ENCODE measurements at regions not wholly inside any gene's neighbourhood (a gene's known extent, or its start where the extent isn't known, plus 50 kb on each side); places are given as distances from the start of the nearest gene placed in this dataset.

- no peak for DNase-seq (ENCODE audit: low spot score)
- in situ Hi-C loops (cut with HindIII; ENCODE audit: low sequenced_read_pairs) = no loop called here
Measured at GRCh38 chr16:60748366-60748765, 1287.9 kb downstream of the CDH8 start.

- no peak for DNase-seq (ENCODE audit: low spot score)
- in situ Hi-C loops (cut with HindIII; ENCODE audit: low sequenced_read_pairs) = no loop called here
Measured at GRCh38 chr16:60744198-60744597, 1292.0 kb downstream of the CDH8 start.

- DNase-seq (ENCODE audit: low spot score) = peak; percentile 2
- in situ Hi-C loops (cut with HindIII; ENCODE audit: low sequenced_read_pairs) = no loop called here
Measured at GRCh38 chr16:60741810-60742209, 1294.4 kb downstream of the CDH8 start.

GRCh38 chr16:60739737-60740683 is 1296.2 kb downstream of the CDH8 start:
- no peak for DNase-seq (ENCODE audit: low spot score)
- in situ Hi-C loops (cut with HindIII; ENCODE audit: low sequenced_read_pairs) = no loop called here

DNA sequence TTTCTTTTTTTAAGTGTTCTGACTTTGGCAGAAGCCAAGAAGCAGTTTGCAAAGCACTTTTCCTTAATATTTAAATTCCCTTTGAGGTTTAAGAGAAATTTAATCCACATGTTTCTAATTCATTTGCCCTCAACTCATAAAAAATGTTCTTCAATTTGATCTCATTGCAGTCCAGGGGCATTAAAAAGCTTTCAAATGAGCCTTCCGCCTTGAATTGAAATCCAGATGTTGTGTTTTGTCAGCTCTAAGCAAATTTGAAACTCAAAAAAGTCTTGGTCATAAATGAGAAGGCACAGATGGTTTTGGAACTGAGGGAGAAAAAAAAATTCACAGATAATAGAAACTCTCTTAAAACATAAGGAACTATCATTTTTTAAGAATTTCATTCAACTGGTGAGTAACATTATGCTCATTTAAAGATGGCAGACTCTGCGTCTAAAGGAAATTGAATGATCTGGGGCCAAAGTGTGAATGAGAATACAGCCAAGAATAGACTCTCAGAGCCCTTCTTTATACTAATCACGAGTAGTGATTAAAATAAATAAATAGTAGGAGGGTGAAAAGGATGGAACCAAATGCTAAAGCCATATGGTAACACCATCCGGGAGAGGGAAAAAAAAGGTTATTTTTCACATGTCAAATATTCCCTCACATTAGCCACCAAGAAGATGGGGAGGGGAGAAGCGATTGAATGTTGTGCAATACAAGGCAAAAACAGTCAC is 1304.7 kb downstream of the CDH8 start:
- no peak for DNase-seq (ENCODE audit: low spot score)
- in situ Hi-C loops (cut with HindIII; ENCODE audit: low sequenced_read_pairs) = no loop called here

- in situ Hi-C loops (cut with HindIII; ENCODE audit: low sequenced_read_pairs) = no loop called here
- DNase-seq (ENCODE audit: low spot score) = no peak
Measured at GRCh38 chr16:60729051-60729450, 1307.2 kb downstream of the CDH8 start.

- no peak for DNase-seq (ENCODE audit: low spot score)
- in situ Hi-C loops (cut with HindIII; ENCODE audit: low sequenced_read_pairs) = no loop called here
Measured at GRCh38 chr16:60727851-60728250, 1308.4 kb downstream of the CDH8 start.

DNA sequence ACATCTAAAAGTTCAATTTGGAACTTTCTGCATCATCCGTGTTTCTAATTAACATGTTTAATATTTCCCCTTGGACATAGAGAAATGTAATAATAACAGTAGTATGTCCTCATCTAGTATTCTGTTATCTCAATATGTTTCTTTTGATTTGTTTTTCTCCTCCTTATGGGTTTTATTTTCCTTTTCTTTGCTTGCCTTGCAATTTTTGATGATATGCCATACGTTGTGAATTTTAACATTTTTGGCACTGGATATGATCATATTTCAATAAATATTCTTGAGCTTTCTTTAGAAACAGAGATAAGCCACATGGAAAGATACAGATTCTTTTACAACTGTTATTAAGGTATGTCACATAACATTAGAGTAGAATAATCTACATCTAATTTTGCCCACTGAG is 1316.2 kb downstream of the CDH8 start:
- in situ Hi-C loops (cut with HindIII; ENCODE audit: low sequenced_read_pairs) = no loop called here
- no peak for DNase-seq (ENCODE audit: low spot score)

DNA sequence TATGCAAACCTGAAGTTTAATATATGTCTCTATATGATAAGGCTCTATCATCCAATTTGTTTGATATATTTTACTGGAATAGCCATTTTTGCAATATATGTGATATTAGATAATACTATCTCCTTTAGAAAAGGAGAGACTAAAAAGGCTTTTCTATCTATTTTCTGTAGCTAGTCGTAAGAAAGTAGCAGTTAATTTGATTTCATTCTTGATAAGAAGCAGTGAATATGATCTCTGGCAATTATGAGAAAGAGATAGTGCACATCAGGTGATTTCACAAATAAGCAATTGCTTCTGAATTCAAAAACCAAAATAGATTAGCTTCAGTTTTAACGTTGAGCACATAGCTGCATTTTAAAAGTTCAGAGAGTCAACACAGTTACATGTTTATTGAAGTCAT is 1318.4 kb downstream of the CDH8 start:
- no peak for DNase-seq (ENCODE audit: low spot score)
- in situ Hi-C loops (cut with HindIII; ENCODE audit: low sequenced_read_pairs) = no loop called here

DNA sequence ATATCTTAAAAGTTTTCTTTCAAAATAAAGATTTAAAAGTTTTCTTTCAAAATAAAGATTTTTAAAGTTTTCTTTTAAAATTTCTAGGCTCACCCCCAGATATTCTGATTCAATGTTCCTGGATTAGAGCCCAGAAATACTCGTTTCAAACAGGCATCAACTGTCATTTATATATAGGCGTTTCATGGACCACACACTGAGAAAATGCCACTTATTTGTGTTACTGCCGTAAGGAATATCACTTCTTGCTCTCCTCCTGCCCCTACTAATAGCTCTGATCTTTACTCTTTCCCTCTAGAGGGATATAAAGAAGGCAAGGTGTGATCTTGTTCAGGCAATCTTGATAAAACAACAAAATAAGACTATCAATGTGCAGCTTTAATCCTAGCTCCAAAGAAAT is 1324.1 kb downstream of the CDH8 start:
- DNase-seq (ENCODE audit: low spot score) = no peak
- in situ Hi-C loops (cut with HindIII; ENCODE audit: low sequenced_read_pairs) = no loop called here

DNA sequence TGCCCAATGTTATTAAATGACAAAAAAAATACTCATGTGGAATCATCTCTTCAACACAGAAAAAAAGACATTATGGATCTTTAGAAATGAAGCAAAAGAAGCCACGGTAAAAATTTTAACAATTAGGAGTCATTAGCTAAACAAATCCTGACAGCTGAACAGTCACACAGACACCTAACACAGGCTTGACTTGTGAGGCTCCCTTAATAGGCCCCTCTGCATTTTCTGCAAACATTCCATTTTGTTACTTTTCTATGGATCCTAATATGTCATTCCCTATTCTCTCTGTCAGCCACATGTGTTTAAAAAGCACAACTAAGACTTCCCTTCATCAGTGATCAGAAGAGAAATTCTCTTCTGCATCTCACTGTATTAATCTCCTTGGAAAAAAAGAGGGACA is 1331.5 kb downstream of the CDH8 start:
- no peak for DNase-seq (ENCODE audit: low spot score)

GRCh38 chr16:60703096-60703495 is 1333.1 kb downstream of the CDH8 start:
- no peak for DNase-seq (ENCODE audit: low spot score)
- in situ Hi-C loops (cut with HindIII; ENCODE audit: low sequenced_read_pairs) = no loop called here

More for the DNA sequence above, 1331.5 kb downstream of the CDH8 start:
- in situ Hi-C loops (cut with HindIII; ENCODE audit: low sequenced_read_pairs) = no loop called here

- in situ Hi-C loops (cut with HindIII; ENCODE audit: low sequenced_read_pairs) = no loop called here
- no peak for DNase-seq (ENCODE audit: low spot score)
Measured at GRCh38 chr16:60686824-60687223, 1349.4 kb downstream of the CDH8 start.

DNA sequence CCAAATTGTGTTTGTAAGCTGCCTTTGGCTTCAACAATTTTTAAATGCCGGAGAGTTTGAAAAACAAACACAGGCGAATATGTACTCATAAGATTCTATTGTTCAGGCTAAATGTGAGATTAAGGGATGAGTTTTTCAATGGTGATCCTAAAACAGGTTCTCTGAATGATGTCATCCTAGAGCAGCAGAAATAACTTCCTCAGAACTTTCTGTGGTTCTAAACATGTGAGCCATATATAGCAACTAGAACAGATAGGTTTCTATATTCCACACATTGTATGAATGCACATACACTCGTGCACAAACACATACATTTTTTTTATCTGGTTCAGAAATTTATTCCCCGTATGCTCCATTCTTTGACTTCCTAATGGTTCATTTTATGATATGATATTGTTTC is 1352.2 kb downstream of the CDH8 start:
- DNase-seq (ENCODE audit: low spot score) = no peak
- in situ Hi-C loops (cut with HindIII; ENCODE audit: low sequenced_read_pairs) = no loop called here

- in situ Hi-C loops (cut with HindIII; ENCODE audit: low sequenced_read_pairs) = no loop called here
Measured at GRCh38 chr16:60682219-60682618, 1354.0 kb downstream of the CDH8 start.

DNA sequence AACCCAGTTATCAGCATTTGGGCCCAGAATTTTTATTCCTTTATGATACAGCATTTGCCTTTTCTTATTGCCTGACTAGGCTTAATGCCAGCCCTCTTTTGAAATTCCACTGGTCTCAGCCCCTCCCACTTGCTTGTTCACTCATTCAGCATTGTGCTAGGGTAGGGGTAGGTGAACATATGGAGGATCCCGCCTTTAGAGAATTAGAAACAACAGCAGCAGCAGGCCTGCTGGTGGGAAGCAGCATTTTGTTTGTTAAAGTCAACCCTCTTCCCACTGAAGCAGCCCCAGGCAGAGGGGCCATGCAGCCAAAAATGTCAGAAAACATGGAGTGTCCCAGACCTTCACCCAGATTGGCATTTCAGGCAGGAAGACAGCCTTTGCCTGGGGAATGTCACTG is 1355.2 kb downstream of the CDH8 start:
- in situ Hi-C loops (cut with HindIII; ENCODE audit: low sequenced_read_pairs) = no loop called here

More at GRCh38 chr16:60682219-60682618, 1354.0 kb downstream of the CDH8 start:
- no peak for DNase-seq (ENCODE audit: low spot score)

DNA sequence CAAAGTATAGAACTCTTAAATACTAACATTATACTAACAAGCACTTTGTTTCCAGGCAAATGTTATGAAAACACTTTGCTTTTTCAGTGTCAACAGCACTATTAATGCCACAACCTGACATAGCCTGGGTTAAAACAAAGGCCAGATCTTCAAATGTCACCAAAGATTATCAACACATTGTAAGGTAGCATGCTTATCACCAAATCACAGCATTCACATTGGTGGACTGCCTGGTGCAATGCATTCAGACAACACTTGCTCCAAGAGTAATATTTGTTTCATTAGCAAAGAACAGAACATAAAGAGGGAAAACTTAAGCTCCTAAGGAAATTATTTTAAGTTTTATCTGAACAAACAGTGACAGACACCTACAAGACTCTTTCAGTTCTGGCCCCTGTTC is 1361.2 kb downstream of the CDH8 start:
- no peak for DNase-seq (ENCODE audit: low spot score)
- in situ Hi-C loops (cut with HindIII; ENCODE audit: low sequenced_read_pairs) = no loop called here

More for the DNA sequence above, 1355.2 kb downstream of the CDH8 start:
- peak; percentile 0 for DNase-seq (ENCODE audit: low spot score)

- no peak for DNase-seq (ENCODE audit: low spot score)
- in situ Hi-C loops (cut with HindIII; ENCODE audit: low sequenced_read_pairs) = no loop called here
Measured at GRCh38 chr16:60674241-60674640, 1362.0 kb downstream of the CDH8 start.

DNA sequence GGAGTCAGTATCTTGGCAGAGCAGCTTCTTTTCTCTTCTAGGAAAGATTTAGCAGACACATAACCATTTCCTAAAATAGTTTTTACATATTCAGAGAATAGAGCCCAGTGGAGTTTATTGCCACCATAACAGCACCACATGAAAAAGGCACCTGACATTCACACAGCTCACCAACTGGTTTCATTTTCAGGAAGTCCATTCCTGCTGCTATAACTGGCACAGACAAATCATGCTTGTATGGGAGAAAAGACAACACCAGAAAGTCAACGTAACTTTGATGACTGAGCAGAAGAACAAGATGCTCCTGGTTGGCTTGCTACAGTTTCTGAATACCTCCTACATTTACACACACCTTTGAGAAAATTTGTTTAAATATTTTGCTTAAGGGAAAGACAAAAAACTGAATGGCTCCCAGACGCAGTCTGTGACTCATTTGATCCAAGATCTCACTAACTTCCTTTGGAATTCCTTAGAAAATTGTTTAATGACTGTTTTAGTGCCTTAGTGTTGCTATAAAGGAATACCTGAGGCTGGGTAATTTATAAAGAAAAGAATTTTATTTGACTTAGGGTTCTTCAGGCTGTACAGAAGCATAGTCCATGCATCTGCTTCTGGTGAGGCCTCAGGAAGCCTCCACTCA is 1380.6 kb downstream of the CDH8 start:
- in situ Hi-C loops (cut with HindIII; ENCODE audit: low sequenced_read_pairs) = no loop called here
- no peak for DNase-seq (ENCODE audit: low spot score)

- DNase-seq (ENCODE audit: low spot score) = no peak
- in situ Hi-C loops (cut with HindIII; ENCODE audit: low sequenced_read_pairs) = no loop called here
Measured at GRCh38 chr16:60651346-60651745, 1384.9 kb downstream of the CDH8 start.
